ENCODE measurements at regions not wholly inside any gene's neighbourhood (a gene's known extent, or its start where the extent isn't known, plus 50 kb on each side); places are given as distances from the start of the nearest gene placed in this dataset.

DNA sequence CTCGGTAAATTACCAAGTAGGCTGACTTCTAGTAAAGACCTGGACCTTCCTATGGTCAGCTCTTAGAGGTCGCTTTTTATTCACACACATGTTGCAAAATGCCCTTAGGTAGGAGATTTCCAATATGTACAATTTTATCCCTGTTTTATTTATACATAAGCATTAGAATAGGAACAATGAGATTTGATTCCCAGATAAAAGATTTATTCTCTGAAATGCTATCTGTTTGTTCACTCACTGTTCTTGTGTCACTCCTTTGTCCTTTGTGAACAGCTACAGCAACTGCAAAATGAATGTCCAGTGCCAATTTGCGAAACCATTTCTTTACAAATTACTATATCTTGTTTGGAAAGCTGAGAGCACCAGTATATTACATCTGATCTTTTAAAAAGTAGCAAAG lies 991.5 kb upstream of the TYRP1 start:
- no peak for TF ChIP-seq POLR2A (IDR thresholded peaks at IDR 0.05)
- TF ChIP-seq, protein P1, sequence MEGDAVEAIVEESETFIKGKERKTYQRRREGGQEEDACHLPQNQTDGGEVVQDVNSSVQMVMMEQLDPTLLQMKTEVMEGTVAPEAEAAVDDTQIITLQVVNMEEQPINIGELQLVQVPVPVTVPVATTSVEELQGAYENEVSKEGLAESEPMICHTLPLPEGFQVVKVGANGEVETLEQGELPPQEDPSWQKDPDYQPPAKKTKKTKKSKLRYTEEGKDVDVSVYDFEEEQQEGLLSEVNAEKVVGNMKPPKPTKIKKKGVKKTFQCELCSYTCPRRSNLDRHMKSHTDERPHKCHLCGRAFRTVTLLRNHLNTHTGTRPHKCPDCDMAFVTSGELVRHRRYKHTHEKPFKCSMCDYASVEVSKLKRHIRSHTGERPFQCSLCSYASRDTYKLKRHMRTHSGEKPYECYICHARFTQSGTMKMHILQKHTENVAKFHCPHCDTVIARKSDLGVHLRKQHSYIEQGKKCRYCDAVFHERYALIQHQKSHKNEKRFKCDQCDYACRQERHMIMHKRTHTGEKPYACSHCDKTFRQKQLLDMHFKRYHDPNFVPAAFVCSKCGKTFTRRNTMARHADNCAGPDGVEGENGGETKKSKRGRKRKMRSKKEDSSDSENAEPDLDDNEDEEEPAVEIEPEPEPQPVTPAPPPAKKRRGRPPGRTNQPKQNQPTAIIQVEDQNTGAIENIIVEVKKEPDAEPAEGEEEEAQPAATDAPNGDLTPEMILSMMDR (IDR thresholded peaks at IDR 0.05): no peak

All from heart left ventricle (tissue), 13 donors.